ENCODE measurements at regions not wholly inside any gene's neighbourhood (a gene's known extent, or its start where the extent isn't known, plus 50 kb on each side); places are given as distances from the start of the nearest gene placed in this dataset.

- POLR2A ChIA-PET: no interaction called here
- DNase-seq (ENCODE audit: extremely low spot score): no peak
- CTCF ChIA-PET: no interaction called here
- no peak for TF ChIP-seq SP1 (IDR thresholded peaks at IDR 0.05)
- no peak for TF ChIP-seq ARNT (IDR thresholded peaks at IDR 0.05)
- TF ChIP-seq CTBP1 (IDR thresholded peaks at IDR 0.05; ENCODE audit: borderline replicate concordance): no peak
- TF ChIP-seq ELF4 (IDR thresholded peaks at IDR 0.05): no peak
- no peak for TF ChIP-seq L3MBTL2 (conservative IDR thresholded peaks at IDR 0.05)
- TF ChIP-seq FOXM1 (IDR thresholded peaks at IDR 0.05; ENCODE audit: borderline replicate concordance): no peak
- no peak for TF ChIP-seq LEF1 (IDR thresholded peaks at IDR 0.05; ENCODE audit: borderline replicate concordance)
- no peak for TF ChIP-seq NFRKB (IDR thresholded peaks at IDR 0.05)
- no peak for TF ChIP-seq FOXK2 (IDR thresholded peaks at IDR 0.05)
- no peak for TF ChIP-seq FOXA1 (IDR thresholded peaks at IDR 0.05)
- no peak for TF ChIP-seq HDGF (IDR thresholded peaks at IDR 0.05; ENCODE audit: borderline replicate concordance)
- TF ChIP-seq ZNF384 (IDR thresholded peaks at IDR 0.05): no peak
- TF ChIP-seq TARDBP (IDR thresholded peaks at IDR 0.05): no peak
- no peak for TF ChIP-seq BHLHE40 (IDR thresholded peaks at IDR 0.05; ENCODE audit: borderline replicate concordance)
- TF ChIP-seq PKNOX1 (IDR thresholded peaks at IDR 0.05): no peak
- no peak for TF ChIP-seq SUZ12 (IDR thresholded peaks at IDR 0.05)
Measured at GRCh38 chr4:108543359-108543968, 76.9 kb upstream of the RPL34 start.

- CTCF ChIA-PET: no interaction called here
- POLR2A ChIA-PET: no interaction called here
- TF ChIP-seq LEF1 (IDR thresholded peaks at IDR 0.05; ENCODE audit: borderline replicate concordance): no peak
- no peak for TF ChIP-seq TARDBP (IDR thresholded peaks at IDR 0.05)
- TF ChIP-seq ELF4 (IDR thresholded peaks at IDR 0.05): no peak
- no peak for TF ChIP-seq HDGF (IDR thresholded peaks at IDR 0.05; ENCODE audit: borderline replicate concordance)
- no peak for TF ChIP-seq L3MBTL2 (conservative IDR thresholded peaks at IDR 0.05)
- no peak for TF ChIP-seq FOXM1 (IDR thresholded peaks at IDR 0.05; ENCODE audit: borderline replicate concordance)
- no peak for TF ChIP-seq FOXK2 (IDR thresholded peaks at IDR 0.05)
- TF ChIP-seq ARNT (IDR thresholded peaks at IDR 0.05): no peak
- no peak for TF ChIP-seq NFRKB (IDR thresholded peaks at IDR 0.05)
- no peak for TF ChIP-seq SP1 (IDR thresholded peaks at IDR 0.05)
- TF ChIP-seq FOXA1 (IDR thresholded peaks at IDR 0.05): no peak
- no peak for TF ChIP-seq ZNF384 (IDR thresholded peaks at IDR 0.05)
- TF ChIP-seq SUZ12 (IDR thresholded peaks at IDR 0.05): no peak
- no peak for DNase-seq (ENCODE audit: extremely low spot score)
Measured at GRCh38 chr4:108540536-108540935, 79.8 kb upstream of the RPL34 start.

GRCh38 chr4:108536577-108536976, 83.8 kb upstream of the RPL34 start:
- ChIA-PET POLR2A (no interaction called here), CTCF (interaction anchor here (1.1 kb wide), 1 partner anchor 22 kb away, joined by 3 read pairs; no protein-coding TSS in a partner anchor)
- no peak for DNase-seq (ENCODE audit: extremely low spot score)
- TF ChIP-seq BHLHE40 (IDR thresholded peaks at IDR 0.05; ENCODE audit: borderline replicate concordance): no peak
- TF ChIP-seq LEF1 (IDR thresholded peaks at IDR 0.05; ENCODE audit: borderline replicate concordance): no peak
- TF ChIP-seq FOXM1 (IDR thresholded peaks at IDR 0.05; ENCODE audit: borderline replicate concordance): no peak
- TF ChIP-seq HDGF (IDR thresholded peaks at IDR 0.05; ENCODE audit: borderline replicate concordance): no peak
- no peak for TF ChIP-seq NFRKB (IDR thresholded peaks at IDR 0.05)
- TF ChIP-seq PKNOX1 (IDR thresholded peaks at IDR 0.05): no peak
- no peak for TF ChIP-seq TARDBP (IDR thresholded peaks at IDR 0.05)
- TF ChIP-seq FOXK2 (IDR thresholded peaks at IDR 0.05): no peak
- TF ChIP-seq ELF4 (IDR thresholded peaks at IDR 0.05): no peak
- no peak for TF ChIP-seq SP1 (IDR thresholded peaks at IDR 0.05)
- TF ChIP-seq ARNT (IDR thresholded peaks at IDR 0.05): no peak
- no peak for TF ChIP-seq L3MBTL2 (conservative IDR thresholded peaks at IDR 0.05)

- CTCF ChIA-PET: interaction anchor here (1.1 kb wide), 1 partner anchor 21 kb away, joined by 3 read pairs; no protein-coding TSS in a partner anchor
- POLR2A ChIA-PET: no interaction called here
- no peak for TF ChIP-seq PKNOX1 (IDR thresholded peaks at IDR 0.05)
- TF ChIP-seq NFRKB (IDR thresholded peaks at IDR 0.05): no peak
- no peak for TF ChIP-seq SUZ12 (IDR thresholded peaks at IDR 0.05)
- TF ChIP-seq L3MBTL2 (conservative IDR thresholded peaks at IDR 0.05): no peak
- TF ChIP-seq CTBP1 (IDR thresholded peaks at IDR 0.05; ENCODE audit: borderline replicate concordance): no peak
- no peak for TF ChIP-seq ARNT (IDR thresholded peaks at IDR 0.05)
- no peak for TF ChIP-seq ZNF384 (IDR thresholded peaks at IDR 0.05)
- no peak for DNase-seq (ENCODE audit: extremely low spot score)
Measured at GRCh38 chr4:108535757-108536156, 84.6 kb upstream of the RPL34 start.

GRCh38 chr4:108533876-108534275, 86.5 kb upstream of the RPL34 start:
- no peak for DNase-seq (ENCODE audit: extremely low spot score)
- ChIA-PET CTCF (no interaction called here), POLR2A (no interaction called here)

More at GRCh38 chr4:108533876-108534275, 86.5 kb upstream of the RPL34 start:
- TF ChIP-seq ELF4 (IDR thresholded peaks at IDR 0.05) (no peak), ZNF384 (IDR thresholded peaks at IDR 0.05) (no peak), SUZ12 (IDR thresholded peaks at IDR 0.05) (no peak), CTBP1 (IDR thresholded peaks at IDR 0.05; ENCODE audit: borderline replicate concordance) (no peak), FOXK2 (IDR thresholded peaks at IDR 0.05) (no peak), FOXM1 (IDR thresholded peaks at IDR 0.05; ENCODE audit: borderline replicate concordance) (no peak), FOXA1 (IDR thresholded peaks at IDR 0.05) (no peak), L3MBTL2 (conservative IDR thresholded peaks at IDR 0.05) (no peak), BHLHE40 (IDR thresholded peaks at IDR 0.05; ENCODE audit: borderline replicate concordance) (no peak), SP1 (IDR thresholded peaks at IDR 0.05) (no peak), LEF1 (IDR thresholded peaks at IDR 0.05; ENCODE audit: borderline replicate concordance) (no peak), TARDBP (IDR thresholded peaks at IDR 0.05) (no peak), HDGF (IDR thresholded peaks at IDR 0.05; ENCODE audit: borderline replicate concordance) (no peak)
